Heart left ventricle (tissue), 16 donors: ENCODE measurements at regions not wholly inside any gene's neighbourhood (a gene's known extent, or its start where the extent isn't known, plus 50 kb on each side); places are given as distances from the start of the nearest gene placed in this dataset.

Source experiments
- ATAC-seq, 4 donors: fragments of 200-7000 bp; cut with Tn5 transposase; one replicate each; pipeline ENCODE4 v1.9.1; 2020 to 2022; ENCODE audit warnings: moderate library complexity in 4 of 4, mild to moderate bottlenecking in 3 of 4, moderate number of reproducible peaks in 1 of 4
- DNase-seq, 5 donors: peaks; one replicate each; pipeline ENCODE4 v3.0.0-alpha.2; 2020
- H3K27ac ChIP-seq, 12 donors: fragments of 200-600 bp; sonication (generic) in 4 of 12; one replicate each; pipeline versions ENCODE4 v1.5.0 to v1.8.0; 2016 to 2022; ENCODE audit warnings: mild to moderate bottlenecking in 2 of 12
- H3K27me3 ChIP-seq, 9 donors: fragments of 200-600 bp; sonication (generic) in 2 of 9; one replicate each; pipeline versions ENCODE4 v1.5.1 to v1.8.0; 2016 to 2022; ENCODE audit warnings: mild to moderate bottlenecking in 3 of 9
- H3K36me3 ChIP-seq, 9 donors: fragments of 200-600 bp; sonication (generic) in 2 of 9; one replicate each; pipeline versions ENCODE4 v1.5.0 to v1.8.0; 2018 to 2022; ENCODE audit warnings: mild to moderate bottlenecking in 2 of 9
- H3K4me1 ChIP-seq, 12 donors: fragments of 200-600 bp; sonication (generic) in 4 of 12; one replicate each; pipeline versions ENCODE4 v1.5.0 to v1.8.0; 2016 to 2022; ENCODE audit warnings: mild to moderate bottlenecking in 3 of 12
- H3K4me3 ChIP-seq, 12 donors: fragments of 200-600 bp; sonication (generic) in 4 of 12; one replicate each; pipeline versions ENCODE4 v1.5.0 to v1.8.0; 2017 to 2022; ENCODE audit warnings: mild to moderate bottlenecking in 9 of 12, moderate library complexity in 4 of 12
- H3K9me3 ChIP-seq, 12 donors: fragments of 200-600 bp; sonication (generic) in 4 of 12; one replicate each; pipeline versions ENCODE4 v1.5.0 to v1.8.0; 2016 to 2022; ENCODE audit warnings: mild to moderate bottlenecking in 1 of 12
- POLR2A ChIP-seq, 2 donors: fragments of 450-650 bp; IDR thresholded peaks; one replicate each; pipeline ENCODE4 v1.6.1; 2017; ENCODE audit warnings: antibody characterized with exemption in 2 of 2, mild to moderate bottlenecking in 2 of 2, moderate library complexity in 2 of 2
- WGBS, 4 donors: extraction: QIAGEN DNeasy Blood & Tissue Kit in 2 of 4; methylation state at CpG; one replicate each; pipeline versions ENCODE4 v1.1.5 to v1.1.7; 2013 to 2018; 5-methylcytosine and 5-hydroxymethylcytosine counted together
- intact Hi-C, 10 donors: fragments of 100-400 bp; cut with DNase I; formaldehyde crosslinking; loops; one replicate each; pipeline versions ENCODE4 v1.11.1 to v1.14.2; 2022
- TF ChIP-seq, protein P1 (sequence below), 12 donors: fragments of 200-600 bp; sonication (generic) in 4 of 12; IDR thresholded peaks; one replicate each; pipeline versions ENCODE4 v1.5.0 to v1.8.0; 2018 to 2022; ENCODE audit warnings: antibody characterized with exemption in 12 of 12, mild to moderate bottlenecking in 5 of 12
- donor health status: ischemic (EF 13 %, LVEDD 7.1; RV severe dilation, severe dysfunction).
- donor health status: healthy with polysubstance abuse.
- donor health status: DM: no; HTN: yes; CAD: no.
- donor health status: DM: no; HTN: no; CAD: no.
- donor health status: ischemic (EF 25% LVEDD 6.9; RV normal size, moderate dysfunction).
- donor health status: ischemic (EF 25% LVEDD 5.7; RV mildly dilated, moderate dysfunction).
- donor health status: healthy.
- donor health status: DM: yes; HTN: yes; CAD: no.
- donor health status: ischemic (EF 35%, LVEDD 5.7; RV mildly dilated, moderate dysfunction).
- donor health status: nonischemic (EF 11% LVEDD 7.7; RV severe dilation, severe dysfunction).
- donor health status: DM: yes; HTN: yes; CAD: no.
- donor health status: PGD.
- donor health status: ischemic (EF 29% LVEDD 5.4; RV normal size, mild dysfunction).
- donor health status: nonischemic (EF 23%, LVEDD 6.1; RV moderate dilation, normal function).

DNA sequence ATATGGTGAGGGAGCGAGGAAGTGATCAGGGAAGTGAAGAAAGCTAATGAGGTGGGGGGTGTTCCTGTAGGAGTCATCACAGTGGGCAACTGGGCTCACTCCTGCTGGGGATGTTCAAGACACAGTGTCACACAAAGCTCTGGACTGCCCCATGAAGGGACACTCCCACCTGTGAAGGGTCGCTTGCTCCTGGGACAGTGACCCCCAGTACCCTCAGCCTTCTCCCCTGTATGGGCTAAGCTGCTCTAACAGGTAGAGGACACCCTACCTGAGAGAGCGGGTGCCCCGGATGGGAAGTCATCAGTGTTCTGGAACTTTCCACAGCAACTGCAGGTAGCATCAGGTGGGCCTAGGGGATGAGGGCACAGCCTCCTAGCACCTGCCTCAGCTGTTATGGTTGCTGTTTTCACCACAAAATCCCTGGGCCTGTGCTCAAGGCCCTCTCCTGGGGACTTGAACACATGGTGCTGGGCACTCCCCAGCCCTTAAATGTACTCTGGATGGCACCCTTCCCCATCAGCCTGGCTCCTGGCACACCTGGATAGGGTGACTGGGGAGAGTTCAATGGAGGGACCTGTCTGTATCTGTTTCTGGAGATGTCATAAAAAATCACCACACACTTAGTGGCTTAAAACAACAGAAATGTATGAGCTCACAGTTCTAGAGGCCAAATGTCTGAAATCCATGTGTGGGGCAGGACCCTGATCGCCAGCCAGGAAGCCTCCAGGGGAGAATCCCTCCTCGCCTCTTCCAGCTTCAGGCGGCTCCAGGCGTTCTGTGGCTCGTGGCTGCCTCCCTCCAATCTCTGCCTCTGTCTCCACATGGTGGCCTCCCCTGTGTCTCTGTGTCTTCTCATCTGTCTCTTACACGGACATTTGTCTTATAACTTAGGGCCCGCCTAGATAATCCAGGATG lies 104.0 kb upstream of the CDH5 start:
- WGBS, 4 donors = 87 to 92% (median 89%) methylated on average over 10 to 11 of the region's 11 CpGs
- peak in 2 of 5 donors; percentile 23 to 61 for DNase-seq
- peaks cover 0 to 25% (median 10%) of the 10 kb centered on the region in 12 donors for H3K4me1 ChIP-seq

DNA sequence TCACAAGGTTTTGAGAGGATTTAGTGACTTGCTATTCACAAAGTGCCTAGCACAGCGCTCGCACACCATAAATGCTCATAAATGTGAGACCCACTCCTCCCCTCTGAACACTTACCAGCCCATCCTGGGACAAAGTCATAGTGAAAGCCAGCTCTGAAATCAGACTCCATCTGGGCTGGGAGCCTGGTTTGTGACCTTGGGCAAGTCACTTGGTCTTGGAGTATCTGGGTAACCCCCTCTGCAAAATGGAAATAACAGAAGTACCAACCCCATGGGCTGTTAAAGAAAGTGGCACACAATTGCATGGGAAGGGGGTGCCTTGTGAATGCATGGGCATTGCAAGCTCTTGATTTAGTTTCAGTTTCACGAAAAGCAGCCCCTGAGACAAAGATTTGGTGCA lies 104.7 kb upstream of the CDH5 start:
- TF ChIP-seq POLR2A (IDR thresholded peaks at IDR 0.05) = no peak
- TF ChIP-seq, protein P1, sequence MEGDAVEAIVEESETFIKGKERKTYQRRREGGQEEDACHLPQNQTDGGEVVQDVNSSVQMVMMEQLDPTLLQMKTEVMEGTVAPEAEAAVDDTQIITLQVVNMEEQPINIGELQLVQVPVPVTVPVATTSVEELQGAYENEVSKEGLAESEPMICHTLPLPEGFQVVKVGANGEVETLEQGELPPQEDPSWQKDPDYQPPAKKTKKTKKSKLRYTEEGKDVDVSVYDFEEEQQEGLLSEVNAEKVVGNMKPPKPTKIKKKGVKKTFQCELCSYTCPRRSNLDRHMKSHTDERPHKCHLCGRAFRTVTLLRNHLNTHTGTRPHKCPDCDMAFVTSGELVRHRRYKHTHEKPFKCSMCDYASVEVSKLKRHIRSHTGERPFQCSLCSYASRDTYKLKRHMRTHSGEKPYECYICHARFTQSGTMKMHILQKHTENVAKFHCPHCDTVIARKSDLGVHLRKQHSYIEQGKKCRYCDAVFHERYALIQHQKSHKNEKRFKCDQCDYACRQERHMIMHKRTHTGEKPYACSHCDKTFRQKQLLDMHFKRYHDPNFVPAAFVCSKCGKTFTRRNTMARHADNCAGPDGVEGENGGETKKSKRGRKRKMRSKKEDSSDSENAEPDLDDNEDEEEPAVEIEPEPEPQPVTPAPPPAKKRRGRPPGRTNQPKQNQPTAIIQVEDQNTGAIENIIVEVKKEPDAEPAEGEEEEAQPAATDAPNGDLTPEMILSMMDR (IDR thresholded peaks at IDR 0.05) = no peak
- no peak overlapping the region for H3K27ac ChIP-seq
- intact Hi-C loops = loop anchor here in 1 of 10 donors (10.0 kb wide), 1 partner anchor 1137 kb away; the partner anchor contains the start of gene CDH11
- ATAC-seq (no peak), DNase-seq (no peak)
- H3K36me3 ChIP-seq = no peaks in the 10 kb centered on the region
- H3K9me3 ChIP-seq = no peaks in the 10 kb centered on the region
- 92 to 98% (median 97%) methylated on average over 3 of the region's 3 CpGs for whole genome bisulfite sequencing, 4 donors
- no peak overlapping the region for H3K4me3 ChIP-seq
- H3K4me1 ChIP-seq = peaks cover 0 to 20% (median 6%) of the 10 kb centered on the region in 12 donors
- H3K27me3 ChIP-seq = no peaks in the 10 kb centered on the region

More for the DNA sequence above, 104.0 kb upstream of the CDH5 start:
- peak in 3 of 4 donors; percentile 8 to 23 (median 17) for ATAC-seq
- no peak for TF ChIP-seq POLR2A (IDR thresholded peaks at IDR 0.05)
- Histone ChIP-seq H3K4me3 (no peak overlapping the region), H3K9me3 (no peaks in the 10 kb centered on the region), H3K27ac (no peak overlapping the region), H3K36me3 (no peaks in the 10 kb centered on the region), H3K27me3 (no peaks in the 10 kb centered on the region)
- intact Hi-C loops = loop anchor here in 1 of 10 donors (10.0 kb wide), 1 partner anchor 1138 kb away; the partner anchor contains the start of gene CDH11

DNA sequence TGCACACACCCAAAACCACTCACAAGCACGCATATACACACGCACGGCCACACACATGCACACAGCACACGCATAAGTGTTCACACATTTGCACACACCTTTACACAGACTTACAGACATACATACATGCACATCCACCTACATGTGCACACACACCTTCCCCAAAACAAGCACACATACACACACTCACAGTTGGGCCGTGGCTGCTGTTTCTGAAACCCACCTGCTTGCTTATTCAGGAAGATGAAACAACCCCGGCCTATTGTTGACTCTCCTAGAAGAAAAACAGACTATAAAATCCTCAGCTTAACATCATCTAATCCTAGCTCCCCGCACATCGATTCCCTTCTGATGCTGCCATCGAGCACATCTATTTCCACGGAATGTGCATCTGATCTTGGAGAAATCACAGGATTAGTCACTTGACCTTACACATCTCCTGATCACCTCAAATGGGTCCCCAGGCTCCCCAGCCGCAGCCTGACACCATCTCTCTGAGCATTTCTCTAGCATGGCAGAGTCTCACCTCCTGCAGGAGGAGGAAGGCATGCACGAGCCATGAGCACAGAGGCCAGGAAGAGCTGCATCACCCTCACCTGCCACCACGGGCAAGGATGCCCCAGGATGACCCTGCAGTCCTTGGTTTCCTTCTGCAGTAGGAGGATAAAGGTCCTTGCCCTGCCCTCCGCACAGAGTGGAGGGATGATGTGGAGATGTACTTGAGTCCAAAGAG lies 105.8 kb upstream of the CDH5 start:
- Histone ChIP-seq H3K36me3 (no peaks in the 10 kb centered on the region), H3K9me3 (no peaks in the 10 kb centered on the region), H3K4me1 (peaks cover 0 to 10% (median 0%) of the 10 kb centered on the region in 12 donors), H3K27ac (no peak overlapping the region), H3K27me3 (no peaks in the 10 kb centered on the region), H3K4me3 (no peak overlapping the region)
- intact Hi-C loops = loop anchor here in 1 of 10 donors (10.0 kb wide), 1 partner anchor 1136 kb away; the partner anchor contains the start of gene CDH11
- ATAC-seq = no peak
- no peak for TF ChIP-seq POLR2A (IDR thresholded peaks at IDR 0.05)
- TF ChIP-seq, protein P1 (IDR thresholded peaks at IDR 0.05) = no peak
- WGBS, 4 donors = 82 to 94% (median 86%) methylated on average over 14 of the region's 14 CpGs
- DNase-seq = no peak

DNA sequence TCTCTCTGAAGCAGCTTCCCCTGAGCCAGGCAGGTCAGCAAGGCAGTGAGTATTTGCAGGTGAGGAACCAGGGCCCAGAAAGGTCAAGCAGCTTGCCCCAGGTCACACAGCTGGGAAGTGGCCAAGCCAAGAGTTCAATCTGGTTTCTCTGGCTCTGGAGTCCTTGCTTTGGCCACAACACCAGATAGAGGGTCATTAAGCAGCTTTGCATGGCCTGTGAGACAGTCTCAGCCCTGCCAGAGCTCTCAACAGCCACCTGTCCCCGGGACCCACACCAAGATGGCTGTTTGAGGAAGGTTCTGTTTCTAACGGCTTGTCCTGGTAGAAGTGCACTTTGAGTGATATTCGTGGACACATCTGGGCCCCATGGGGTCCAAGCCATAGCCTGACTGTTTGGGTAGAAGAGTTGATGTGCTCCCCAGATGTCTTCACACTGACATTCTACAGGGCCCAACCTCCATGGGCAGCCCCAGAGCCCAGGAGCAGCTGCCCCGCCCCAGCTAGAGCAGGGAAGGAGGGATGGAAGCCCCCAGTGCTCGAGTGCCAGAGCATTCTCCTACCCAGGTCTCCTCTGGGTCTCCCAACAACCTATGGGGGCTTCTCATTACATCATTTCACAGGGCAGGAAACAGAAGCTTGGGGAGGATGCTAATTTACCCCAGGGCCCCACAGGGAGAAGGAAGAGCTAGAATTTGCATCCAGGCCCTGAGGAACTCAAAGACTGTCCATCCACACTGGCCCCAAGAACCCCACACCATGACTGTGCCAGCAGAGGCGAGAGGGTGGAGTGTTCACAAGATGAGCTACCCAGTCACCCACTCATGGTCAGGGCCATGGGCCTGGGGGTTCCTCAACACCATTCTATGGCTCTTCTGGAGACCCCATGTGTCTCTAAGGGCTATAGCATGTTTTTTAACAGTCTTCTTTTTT lies 107.3 kb upstream of the CDH5 start:
- ATAC-seq (no peak), DNase-seq (no peak)
- no peak overlapping the region for H3K27ac ChIP-seq
- no peak overlapping the region for H3K4me3 ChIP-seq
- no peaks in the 10 kb centered on the region for H3K9me3 ChIP-seq
- 93 to 100% (median 98%) methylated on average over 2 to 6 of the region's 6 CpGs for WGBS, 4 donors
- intact Hi-C loops = no loop called here
- H3K27me3 ChIP-seq = no peaks in the 10 kb centered on the region
- no peaks in the 10 kb centered on the region for H3K36me3 ChIP-seq
- TF ChIP-seq, protein P1 (IDR thresholded peaks at IDR 0.05) = no peak
- no peak for TF ChIP-seq POLR2A (IDR thresholded peaks at IDR 0.05)
- H3K4me1 ChIP-seq = peaks cover 0 to 6% (median 0%) of the 10 kb centered on the region in 12 donors
